ENCODE measurements at regions not wholly inside any gene's neighbourhood (a gene's known extent, or its start where the extent isn't known, plus 50 kb on each side); places are given as distances from the start of the nearest gene placed in this dataset.

- no peak for TF ChIP-seq POLR2AphosphoS5 (IDR thresholded peaks at IDR 0.05; ENCODE audit: low read length)
- TF ChIP-seq CTCF (IDR thresholded peaks at IDR 0.05 in 2 of 3, conservative IDR thresholded peaks at IDR 0.05 in 1 of 3; ENCODE audit: control insufficient read depth in 2 of 3, extremely low read depth in 1 of 3, insufficient read depth in 1 of 3, low read depth in 3 of 3, low read length in 3 of 3), result no peak
- TF ChIP-seq EP300 (IDR thresholded peaks at IDR 0.05; ENCODE audit: borderline replicate concordance in 1 of 2, control insufficient read depth in 1 of 2, low read depth in 2 of 2, low read length in 2 of 2), result no peak
- TF ChIP-seq EZH2 (IDR thresholded peaks at IDR 0.05; ENCODE audit: borderline replicate concordance, control insufficient read depth, low read depth, low read length), result no peak
- TF ChIP-seq POLR2A (IDR thresholded peaks at IDR 0.05; ENCODE audit: low read depth, low read length), result no peak
- TF ChIP-seq SKIL (IDR thresholded peaks at IDR 0.05; ENCODE audit: low read depth, poor library complexity, severe bottlenecking), result no peak
- TF ChIP-seq NBN (IDR thresholded peaks at IDR 0.05), result no peak
- TF ChIP-seq NFIC (IDR thresholded peaks at IDR 0.05; ENCODE audit: low read depth, low read length), result no peak
- TF ChIP-seq TAF1 (IDR thresholded peaks at IDR 0.05; ENCODE audit: borderline replicate concordance, low read depth, low read length), result no peak
- TF ChIP-seq RBBP5 (conservative IDR thresholded peaks at IDR 0.05), result no peak
- no peak for TF ChIP-seq REST (IDR thresholded peaks at IDR 0.05; ENCODE audit: low read depth, low read length)
- TF ChIP-seq RFX5 (IDR thresholded peaks at IDR 0.05; ENCODE audit: low read depth, low read length), result no peak
Observed at GRCh38 chr2:83579507-83579906, 879.6 kb downstream of the SUCLG1 start.
